Pons (tissue), 1 donor: ENCODE measurements at regions not wholly inside any gene's neighbourhood (a gene's known extent, or its start where the extent isn't known, plus 50 kb on each side); places are given as distances from the start of the nearest gene placed in this dataset.

Experiments
- DNase-seq: peaks from one replicate; pipeline ENCODE4 v3.0.0-alpha.2; 2016; ENCODE audit warnings: low spot score

DNA sequence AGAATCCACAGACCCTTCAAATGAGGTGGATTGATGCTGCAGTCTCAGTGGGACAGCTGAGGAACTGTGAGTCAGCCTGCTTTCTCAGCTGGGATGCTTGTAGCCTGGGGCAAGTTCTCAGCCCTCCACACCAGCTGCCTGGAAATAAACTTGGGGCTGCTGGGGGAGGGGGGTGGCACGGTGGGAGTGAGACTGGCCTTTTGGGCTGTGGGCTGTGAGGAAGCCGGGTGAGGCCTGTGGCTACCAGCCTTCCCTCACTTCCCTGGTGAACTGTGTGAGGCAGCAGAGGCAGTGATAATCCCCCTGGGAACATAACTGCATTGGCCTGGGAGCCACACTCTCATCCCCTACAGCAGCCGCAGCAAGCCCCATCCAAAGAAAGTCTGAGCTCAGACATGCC is 114.5 kb upstream of the GUCY1A1 start:
- no peak for DNase-seq

DNA sequence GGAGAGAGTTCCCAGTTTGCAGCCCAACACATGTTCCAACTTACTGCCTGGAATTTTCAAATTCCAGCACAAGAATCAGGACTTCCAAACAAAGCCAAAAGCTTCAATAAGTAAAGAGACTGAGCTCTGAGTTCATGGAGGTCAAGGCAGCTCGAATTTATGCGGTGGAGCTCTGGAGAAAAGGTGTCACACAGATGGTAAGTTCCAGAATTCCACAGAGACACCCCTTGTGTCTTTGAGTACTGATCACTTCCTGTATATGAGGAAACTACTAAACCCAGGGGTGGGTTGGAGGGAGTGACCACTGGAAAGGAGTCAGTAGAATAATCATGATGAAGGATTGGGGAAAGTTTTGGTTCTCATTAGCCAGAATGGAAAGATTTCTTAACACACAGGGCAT is 118.5 kb upstream of the GUCY1A1 start:
- DNase-seq: no peak

DNA sequence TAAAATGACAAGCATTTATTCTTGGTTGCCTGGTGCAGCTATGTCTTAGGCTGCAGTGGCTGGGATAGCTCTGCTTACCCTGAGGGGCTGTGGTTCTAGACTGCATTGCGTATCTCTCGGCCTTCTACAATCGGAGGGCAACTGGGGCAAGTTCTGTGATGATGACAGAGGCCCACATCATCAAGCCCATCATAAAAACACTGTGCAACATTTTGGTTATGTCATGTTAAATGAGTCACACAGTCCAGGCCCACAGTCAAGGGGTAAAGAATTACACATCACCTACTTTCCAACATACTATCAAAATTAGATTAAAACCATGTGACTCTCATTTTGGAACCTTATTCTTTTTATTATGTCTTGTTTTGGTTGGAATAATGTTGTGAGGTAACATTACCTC is 120.2 kb upstream of the GUCY1A1 start:
- no peak for DNase-seq

DNA sequence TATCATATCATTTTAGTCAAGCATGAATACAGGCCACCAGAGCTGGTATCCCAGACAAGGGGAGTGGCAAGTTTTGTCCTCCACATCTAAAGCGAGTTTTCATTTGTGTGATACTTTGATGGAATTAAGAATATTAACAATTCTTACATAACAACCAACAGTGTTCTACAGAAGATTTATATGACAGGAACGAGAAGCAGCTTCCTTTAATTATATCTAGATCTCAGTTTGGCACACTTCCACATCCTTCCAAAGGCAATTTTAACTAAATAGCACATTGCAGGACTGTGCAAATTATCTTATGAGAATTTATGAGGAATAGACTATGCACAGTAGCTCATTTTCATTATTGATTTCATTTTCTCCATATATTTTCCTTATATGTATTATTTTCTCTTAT is 121.2 kb upstream of the GUCY1A1 start:
- DNase-seq: no peak

DNA sequence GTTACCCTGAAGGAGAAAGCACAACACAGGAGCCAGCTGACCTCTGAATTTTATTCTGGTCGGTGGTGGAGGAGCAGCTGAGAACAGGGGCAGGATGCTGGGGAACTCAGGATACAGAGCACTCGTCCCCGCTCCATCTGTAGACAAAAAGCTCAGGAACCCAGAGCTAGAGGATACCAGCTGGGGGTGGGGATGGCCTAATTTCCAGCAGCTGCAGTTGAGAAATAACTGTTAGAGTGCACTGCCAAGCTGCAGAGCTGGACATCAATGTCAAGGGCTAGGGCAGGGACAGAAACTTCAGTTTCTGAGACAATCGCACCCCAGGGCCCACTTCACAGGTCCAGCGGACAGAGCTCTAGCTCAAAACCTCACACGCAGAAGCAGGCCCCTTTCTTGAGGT is 122.1 kb upstream of the GUCY1A1 start:
- no peak for DNase-seq

DNA sequence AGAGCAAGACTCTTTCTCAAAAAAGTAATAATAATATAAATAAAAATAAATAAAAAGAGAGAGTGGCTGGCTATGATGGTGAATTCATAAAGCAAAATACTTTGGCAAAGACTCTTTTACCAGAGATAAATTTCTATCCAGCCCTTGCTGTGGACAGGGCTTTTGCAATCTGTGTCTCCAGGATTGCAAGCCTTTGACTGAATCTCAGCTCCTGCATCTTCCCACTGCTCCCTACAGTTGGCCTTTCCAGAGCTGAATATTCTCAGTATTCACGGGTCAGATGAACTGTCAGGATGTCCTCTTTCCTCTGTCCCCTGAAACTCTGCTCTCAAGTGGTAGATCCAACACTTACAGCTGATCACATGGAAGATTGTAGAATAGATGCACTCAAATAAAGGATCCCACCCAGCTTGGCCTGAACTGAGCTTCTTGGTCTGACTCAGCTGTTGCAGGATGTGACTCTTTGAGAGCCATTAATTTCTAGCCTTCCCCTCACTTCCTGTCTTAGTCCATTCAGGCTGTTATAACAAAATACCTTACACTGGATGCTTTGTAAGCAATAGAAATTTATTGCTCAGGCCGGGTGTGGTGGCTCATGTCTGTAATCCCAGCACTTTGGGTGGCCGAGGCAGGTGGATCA is 123.4 kb upstream of the GUCY1A1 start:
- DNase-seq: no peak

DNA sequence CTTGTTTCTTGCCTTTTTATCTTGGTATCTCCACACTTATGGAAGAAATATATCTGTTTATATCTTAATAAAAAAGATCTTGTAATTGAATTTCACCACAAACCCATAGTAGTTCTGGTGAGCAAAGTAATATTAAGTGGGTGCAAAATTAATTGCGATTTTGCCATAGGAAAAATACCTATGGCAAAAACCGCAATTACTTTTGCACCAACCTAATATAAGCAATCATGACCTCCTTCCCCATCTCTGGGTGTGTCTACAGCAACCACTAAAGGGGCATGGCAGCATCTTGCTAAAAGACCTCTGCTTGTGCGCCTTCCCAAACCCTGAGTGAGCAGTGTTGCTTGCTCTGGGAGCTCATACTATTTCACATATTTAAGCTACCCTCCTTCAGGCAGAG is 124.2 kb upstream of the GUCY1A1 start:
- DNase-seq: no peak

DNA sequence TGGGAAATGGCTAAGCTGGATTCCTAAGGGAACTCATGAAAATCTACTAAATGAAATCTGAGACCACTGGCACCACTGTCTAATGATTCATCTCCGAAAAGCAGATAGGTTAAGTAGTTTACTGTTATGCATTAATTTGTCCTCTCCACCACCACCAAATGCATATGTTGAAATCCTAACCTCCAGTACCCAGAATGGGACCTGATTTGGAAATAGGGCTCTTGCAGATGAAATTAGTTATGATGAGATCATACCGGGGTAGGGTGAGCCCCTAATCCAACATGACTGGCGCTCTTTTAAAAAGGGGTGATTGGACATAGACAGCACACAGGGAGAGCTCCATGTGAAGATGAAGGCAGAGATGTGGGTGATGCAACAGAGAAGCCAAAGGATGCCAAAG is 124.9 kb upstream of the GUCY1A1 start:
- DNase-seq: no peak

DNA sequence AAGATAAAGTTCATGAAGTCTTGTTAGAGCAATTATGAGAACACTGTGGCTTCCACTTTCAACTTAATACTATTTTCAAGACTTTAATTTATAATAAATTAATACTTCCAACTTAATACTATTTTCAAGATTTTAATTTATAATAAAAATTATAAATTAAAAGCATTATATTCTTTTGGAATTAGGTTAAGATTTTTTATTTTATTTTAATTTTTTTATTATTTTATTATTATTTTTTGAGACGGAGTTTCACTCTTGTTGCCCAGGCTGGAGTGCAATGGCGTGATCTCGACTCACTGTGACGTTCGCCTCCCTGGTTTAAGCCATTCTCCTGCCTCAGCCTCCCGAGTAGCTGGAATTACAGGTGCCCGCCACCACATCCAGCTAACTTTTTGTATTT is 126.0 kb upstream of the GUCY1A1 start:
- no peak for DNase-seq

DNA sequence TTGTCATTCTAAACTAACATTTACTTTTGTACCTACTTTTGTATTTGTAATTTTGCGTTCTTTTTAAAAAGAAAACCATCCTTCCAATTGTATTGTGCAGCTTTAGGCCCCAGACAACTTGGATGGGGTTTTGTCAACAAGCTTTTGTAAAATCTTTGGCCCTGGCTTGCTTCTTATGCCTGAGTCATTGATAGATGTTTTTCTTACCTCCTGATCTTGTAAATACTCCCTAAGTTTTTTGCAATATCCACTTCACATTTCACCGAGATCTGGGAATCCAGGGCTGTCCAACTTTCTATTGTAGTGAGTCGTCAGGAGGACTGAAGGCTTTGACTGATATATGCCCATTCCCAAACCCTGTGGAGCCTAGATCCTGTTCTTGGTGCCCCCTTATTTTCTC is 126.9 kb upstream of the GUCY1A1 start:
- no peak for DNase-seq

DNA sequence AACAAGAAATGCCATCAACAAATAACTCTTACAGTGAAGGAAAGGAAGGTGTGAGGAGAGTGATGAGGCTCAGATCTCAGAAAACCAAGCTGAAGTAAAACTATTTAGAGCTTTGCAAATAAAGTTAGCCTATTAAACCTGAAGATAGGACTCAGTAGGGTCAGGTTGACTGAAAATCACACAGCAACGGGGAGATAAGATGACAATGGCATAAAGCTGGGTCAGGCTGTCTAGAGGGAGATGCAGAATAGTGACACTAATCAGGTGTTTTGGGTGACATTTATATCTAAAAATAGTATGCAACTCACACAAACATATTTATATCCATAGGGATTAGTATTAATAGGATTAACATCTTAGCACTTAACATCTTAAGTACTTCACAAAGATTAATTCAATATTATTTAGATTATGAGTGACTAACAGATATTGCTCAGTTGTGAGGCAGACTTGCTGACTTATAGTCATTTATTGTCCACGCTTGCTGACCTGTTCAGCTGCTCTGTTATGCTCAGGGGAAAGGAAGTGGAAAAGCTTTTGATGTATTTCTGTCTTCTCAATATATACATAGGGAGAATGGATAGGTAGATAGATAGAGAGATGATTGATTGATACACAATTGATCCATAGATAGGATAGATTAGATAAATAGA is 130.7 kb upstream of the GUCY1A1 start:
- no peak for DNase-seq

DNA sequence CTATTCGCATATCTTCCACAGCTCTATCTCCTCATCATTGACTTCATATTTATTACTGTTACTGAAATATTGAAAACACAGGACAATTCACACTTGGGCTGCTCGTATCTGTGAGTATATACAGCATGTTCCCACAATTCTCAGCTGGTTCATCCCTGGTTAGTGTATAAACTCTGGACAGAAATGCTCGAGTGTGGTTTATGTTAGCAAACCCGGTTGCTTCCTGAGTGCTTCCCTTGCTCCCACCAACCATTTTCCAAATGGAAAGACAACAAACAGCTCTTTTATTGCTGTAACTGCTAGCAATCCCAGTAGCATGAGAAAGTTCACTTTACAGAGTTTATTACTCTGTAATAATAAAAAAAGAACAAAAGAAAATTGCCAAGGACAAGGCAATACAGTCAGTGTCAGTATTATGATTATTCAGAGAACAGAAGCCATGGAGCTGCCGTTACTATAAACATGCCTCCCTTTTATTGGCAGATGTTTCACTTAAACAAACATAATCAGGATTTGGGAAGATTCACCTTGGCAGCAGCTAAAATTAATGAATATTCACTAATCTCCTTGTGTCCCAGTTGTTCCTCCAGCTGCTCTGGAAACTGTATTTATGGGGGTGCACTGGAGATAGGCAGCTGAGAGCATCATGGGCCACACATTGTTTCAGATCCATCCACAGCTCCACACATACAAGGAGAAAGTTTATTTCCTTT is 134.1 kb upstream of the GUCY1A1 start:
- DNase-seq: no peak

DNA sequence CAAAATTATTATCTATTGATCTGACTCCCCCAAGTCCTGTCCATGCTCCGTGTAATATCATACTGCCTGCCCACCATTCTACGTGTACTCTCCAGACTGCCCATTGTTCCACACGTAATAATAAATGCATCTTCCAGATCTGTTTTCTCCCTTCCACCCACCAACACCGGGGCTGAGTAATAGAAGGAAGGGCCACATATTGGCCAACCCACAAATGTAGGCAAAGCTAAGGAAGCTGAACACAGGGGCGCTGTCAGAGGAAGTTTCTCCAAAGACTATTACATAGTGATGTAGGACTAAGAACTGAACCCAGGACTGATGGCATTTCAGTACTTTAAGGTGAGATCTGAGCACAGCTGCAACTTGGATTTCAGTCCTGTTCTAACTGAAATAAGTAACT is 135.8 kb upstream of the GUCY1A1 start:
- DNase-seq: no peak

DNA sequence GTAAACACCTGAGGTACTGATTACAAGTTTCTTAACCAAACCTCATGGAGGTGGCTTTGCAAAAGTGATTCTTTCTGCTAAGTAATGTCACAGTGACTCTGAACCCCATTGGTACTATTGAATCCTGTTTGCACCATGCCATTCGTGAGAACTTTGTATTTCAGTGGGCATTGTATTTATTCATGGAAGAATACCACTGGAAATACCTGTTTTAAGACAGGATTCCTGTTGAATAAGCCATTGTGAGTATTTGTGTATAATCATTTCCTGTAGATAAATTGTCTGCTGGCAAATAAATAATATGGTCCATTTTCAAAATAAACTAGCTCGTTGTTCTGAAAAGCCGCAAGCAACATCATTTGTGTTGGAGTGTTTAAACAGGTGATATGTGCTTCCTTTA is 136.4 kb upstream of the GUCY1A1 start:
- DNase-seq: no peak

DNA sequence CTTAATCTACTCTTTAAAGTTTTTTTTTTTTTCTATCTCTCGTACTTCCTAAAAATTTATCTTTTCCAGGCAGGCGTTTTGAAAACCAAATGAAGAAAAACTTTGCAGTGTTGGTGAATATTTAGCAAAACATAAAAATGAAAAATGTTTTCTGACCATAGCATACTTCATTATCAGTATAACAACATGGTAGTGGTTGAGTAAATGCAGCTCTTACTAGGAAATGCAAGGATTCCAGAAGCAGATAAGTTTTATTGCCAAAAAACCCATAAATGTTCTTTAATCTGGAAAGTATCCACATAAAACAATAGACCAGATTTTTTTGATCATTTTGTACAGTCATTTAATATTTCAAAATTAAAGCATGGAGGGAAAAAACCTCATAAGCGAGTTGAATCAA is 136.9 kb upstream of the GUCY1A1 start:
- no peak for DNase-seq

DNA sequence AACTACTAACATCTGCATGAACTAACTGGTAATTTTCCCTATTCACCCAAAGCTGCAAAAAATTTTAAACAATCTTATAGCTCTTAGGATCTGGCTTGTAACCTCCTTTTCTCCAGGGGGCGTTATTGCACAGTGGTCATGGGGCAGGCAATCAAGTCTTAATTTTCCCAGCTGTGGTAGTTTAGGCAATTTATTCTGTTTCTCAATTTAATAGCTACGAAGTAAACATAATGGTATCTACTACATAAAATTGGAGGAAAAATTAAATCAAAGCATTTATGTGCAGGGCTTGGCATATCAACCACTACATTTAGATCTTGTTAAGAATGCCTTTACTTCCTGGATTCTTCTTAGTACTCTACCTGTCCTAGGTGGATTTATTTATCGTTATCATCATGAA is 137.4 kb upstream of the GUCY1A1 start:
- DNase-seq: no peak

DNA sequence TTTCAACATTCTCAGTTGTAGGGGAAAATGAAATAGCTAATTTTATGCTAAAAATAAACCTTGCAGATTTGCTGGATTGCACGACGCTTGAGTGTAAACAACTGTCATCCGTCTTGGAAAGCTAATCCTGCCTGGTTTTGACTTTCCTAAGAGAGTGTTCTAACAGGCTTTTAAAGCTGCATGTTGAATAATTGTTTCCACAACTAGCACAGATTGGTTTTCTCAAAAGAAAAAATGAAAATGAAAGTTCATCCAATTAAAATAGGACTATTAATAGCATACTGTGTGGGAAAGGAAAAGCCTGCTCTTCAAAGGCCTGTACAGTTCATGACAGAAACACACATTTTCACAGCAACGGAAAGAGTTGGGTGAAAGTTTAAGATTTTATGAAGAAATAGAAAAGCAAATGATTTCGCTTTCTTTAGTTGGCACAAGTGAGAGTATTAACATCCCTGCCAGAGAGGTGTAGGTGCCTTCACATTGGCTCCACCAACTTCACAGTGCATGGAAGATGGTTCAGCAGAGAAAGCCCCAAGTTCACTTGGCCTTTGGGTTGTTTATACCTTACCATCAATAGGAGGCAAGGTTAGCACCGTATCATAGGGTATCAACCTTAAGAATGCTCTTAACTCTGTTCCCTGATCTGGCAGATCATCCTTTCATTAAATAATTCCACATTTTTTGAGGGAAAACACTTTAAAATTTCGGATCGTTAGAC is 140.0 kb upstream of the GUCY1A1 start:
- DNase-seq: no peak

DNA sequence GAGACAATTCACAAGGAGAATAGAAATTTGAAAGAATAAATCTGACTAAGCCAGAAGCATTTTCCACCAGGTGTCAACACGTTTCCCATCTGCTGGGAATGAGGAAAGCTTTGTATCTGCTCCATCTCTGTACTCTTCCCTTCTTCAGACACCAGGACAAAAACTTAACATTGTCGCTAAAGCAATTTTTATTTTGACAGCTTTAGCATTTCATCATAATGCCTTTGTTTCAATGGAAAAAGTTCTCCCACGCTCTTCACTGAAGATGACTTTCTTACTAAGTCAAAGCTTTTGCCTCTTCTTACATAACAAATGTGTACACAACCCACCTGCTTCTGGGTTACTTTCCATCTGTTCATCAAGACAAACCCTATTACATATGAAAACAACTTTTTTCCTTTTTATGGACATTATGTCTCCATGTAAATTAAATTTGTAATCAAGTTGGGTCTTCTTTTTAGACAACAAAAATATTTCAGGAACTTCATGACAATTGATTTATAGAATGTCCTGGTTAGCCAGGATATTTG is 141.7 kb upstream of the GUCY1A1 start:
- DNase-seq: no peak

DNA sequence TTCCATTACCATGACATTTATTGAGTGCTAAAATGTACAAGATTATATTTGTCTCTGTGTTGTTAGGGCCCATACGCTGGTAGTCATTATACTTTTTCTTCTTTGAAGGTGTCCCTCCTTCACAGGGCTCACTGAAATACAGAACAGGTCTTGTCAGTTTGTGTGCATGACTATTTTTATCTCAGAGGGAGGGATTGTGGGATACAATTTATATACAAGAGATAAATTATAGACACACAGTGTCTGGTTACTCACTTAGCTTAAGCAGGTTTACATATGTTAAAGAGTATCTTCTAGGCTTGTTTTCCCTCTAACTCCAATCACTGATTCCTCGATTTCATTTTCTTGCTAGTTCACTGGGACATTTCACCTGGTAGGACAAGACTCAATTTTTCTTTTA is 143.3 kb upstream of the GUCY1A1 start:
- DNase-seq: no peak

DNA sequence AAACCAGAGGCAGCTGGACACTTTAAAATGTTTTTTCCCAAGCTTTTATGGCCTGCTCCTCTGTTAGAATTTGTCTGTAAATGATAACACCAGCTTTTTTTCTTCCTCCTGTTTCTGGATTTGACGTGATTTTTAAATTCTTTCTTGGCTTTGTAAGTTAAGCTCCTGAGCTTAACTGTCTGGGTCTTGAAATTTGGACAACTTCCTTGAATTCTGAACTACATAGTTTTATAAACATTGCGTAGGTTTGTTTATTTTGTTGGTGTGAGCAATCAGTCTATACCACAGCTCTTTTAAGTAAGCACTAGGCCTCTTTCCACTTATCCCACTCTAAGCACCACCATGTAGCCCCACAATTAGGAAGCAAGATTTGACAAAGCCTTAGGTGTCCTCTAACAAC is 144.4 kb upstream of the GUCY1A1 start:
- DNase-seq: no peak

DNA sequence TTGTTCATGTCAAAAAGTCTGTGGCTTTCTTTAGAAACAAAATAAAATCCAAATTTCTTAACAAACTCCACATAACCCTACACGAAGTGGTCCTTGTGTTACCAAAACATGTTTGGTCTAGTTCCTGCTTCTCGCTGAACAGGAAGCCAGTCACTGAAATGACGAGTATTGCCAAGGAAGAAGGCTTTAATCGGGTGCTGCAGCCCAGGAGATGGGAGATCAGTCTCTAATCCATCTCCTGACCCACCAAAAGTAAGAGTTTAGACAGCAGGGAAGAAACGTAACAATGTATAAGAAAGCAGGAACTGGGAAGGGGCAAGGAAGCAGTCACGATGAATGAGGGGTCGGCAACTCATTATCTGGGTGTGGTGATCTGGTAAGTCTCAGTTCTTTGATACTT is 144.6 kb upstream of the MAP9 start:
- DNase-seq: no peak

DNA sequence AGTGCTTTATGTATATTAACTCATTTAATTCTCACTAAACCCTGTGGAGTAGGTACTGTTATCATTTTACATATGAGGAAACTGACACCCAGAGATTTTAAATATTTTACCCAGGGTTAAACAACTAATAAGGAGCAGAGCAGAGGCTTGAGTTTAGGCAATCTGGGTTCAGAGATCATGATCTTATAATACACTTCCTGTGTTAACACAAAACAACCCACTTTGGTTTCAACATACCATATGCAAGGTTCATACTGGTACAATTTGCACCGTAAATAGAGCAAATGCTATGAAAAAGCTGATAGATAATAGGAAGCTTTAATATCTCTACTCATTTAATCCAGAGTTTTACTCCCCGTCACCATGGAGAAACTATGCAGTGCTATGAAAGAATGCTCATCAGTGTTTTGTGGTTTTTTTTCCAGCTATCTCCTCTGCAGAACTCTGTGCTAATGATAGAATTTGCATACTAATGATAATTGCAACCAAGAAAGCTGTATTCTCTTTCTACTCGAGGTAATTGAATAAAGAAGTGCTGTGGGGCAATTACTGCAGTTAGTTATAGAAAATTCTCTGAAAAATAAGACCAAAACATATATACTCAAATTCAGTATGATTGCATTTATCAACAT is 138.8 kb upstream of the MAP9 start:
- DNase-seq: no peak
